ENCODE measurements at regions not wholly inside any gene's neighbourhood (a gene's known extent, or its start where the extent isn't known, plus 50 kb on each side); places are given as distances from the start of the nearest gene placed in this dataset.

- TF ChIP-seq, protein P1, sequence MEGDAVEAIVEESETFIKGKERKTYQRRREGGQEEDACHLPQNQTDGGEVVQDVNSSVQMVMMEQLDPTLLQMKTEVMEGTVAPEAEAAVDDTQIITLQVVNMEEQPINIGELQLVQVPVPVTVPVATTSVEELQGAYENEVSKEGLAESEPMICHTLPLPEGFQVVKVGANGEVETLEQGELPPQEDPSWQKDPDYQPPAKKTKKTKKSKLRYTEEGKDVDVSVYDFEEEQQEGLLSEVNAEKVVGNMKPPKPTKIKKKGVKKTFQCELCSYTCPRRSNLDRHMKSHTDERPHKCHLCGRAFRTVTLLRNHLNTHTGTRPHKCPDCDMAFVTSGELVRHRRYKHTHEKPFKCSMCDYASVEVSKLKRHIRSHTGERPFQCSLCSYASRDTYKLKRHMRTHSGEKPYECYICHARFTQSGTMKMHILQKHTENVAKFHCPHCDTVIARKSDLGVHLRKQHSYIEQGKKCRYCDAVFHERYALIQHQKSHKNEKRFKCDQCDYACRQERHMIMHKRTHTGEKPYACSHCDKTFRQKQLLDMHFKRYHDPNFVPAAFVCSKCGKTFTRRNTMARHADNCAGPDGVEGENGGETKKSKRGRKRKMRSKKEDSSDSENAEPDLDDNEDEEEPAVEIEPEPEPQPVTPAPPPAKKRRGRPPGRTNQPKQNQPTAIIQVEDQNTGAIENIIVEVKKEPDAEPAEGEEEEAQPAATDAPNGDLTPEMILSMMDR (conservative IDR thresholded peaks at IDR 0.05; ENCODE audit: low read depth in 2 of 2) = no peak
- TF ChIP-seq EZH2phosphoT487 (IDR thresholded peaks at IDR 0.05; ENCODE audit: unreplicated experiment) (no peak), ETS1 (IDR thresholded peaks at IDR 0.05) (no peak), POLR2AphosphoS5 (IDR thresholded peaks at IDR 0.05; ENCODE audit: low read depth) (no peak), EZH2 (IDR thresholded peaks at IDR 0.05; ENCODE audit: low read depth, unreplicated experiment) (no peak), JUNB (IDR thresholded peaks at IDR 0.05; ENCODE audit: unreplicated experiment) (no peak), REST (IDR thresholded peaks at IDR 0.05; ENCODE audit: unreplicated experiment) (no peak), ZNF114 (CRISPR knock-in tag; IDR thresholded peaks at IDR 0.05) (no peak), STAT1 (IDR thresholded peaks at IDR 0.05; ENCODE audit: unreplicated experiment) (no peak), ZNF331 (CRISPR knock-in tag; IDR thresholded peaks at IDR 0.05; ENCODE audit: low read depth) (no peak), CREB1 (CRISPR knock-in tag; IDR thresholded peaks at IDR 0.05; ENCODE audit: low read depth) (no peak)
Measured at GRCh38 chr7:106772655-106773108, 92.4 kb upstream of the PIK3CG start.

All from GM23338 (cell line).